ENCODE measurements at regions not wholly inside any gene's neighbourhood (a gene's known extent, or its start where the extent isn't known, plus 50 kb on each side); places are given as distances from the start of the nearest gene placed in this dataset.

GRCh38 chr16:35195864-35196216, 1736.4 kb downstream of the TP53TG3F start:
- TF ChIP-seq, protein P1, sequence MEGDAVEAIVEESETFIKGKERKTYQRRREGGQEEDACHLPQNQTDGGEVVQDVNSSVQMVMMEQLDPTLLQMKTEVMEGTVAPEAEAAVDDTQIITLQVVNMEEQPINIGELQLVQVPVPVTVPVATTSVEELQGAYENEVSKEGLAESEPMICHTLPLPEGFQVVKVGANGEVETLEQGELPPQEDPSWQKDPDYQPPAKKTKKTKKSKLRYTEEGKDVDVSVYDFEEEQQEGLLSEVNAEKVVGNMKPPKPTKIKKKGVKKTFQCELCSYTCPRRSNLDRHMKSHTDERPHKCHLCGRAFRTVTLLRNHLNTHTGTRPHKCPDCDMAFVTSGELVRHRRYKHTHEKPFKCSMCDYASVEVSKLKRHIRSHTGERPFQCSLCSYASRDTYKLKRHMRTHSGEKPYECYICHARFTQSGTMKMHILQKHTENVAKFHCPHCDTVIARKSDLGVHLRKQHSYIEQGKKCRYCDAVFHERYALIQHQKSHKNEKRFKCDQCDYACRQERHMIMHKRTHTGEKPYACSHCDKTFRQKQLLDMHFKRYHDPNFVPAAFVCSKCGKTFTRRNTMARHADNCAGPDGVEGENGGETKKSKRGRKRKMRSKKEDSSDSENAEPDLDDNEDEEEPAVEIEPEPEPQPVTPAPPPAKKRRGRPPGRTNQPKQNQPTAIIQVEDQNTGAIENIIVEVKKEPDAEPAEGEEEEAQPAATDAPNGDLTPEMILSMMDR (IDR thresholded peaks at IDR 0.05 in 8 of 11, conservative IDR thresholded peaks at IDR 0.05 in 3 of 11), result no peak
- no peak for TF ChIP-seq POLR2A (IDR thresholded peaks at IDR 0.05)
